CD4-positive, alpha-beta memory T cell (primary cell): ENCODE measurements at regions not wholly inside any gene's neighbourhood (a gene's known extent, or its start where the extent isn't known, plus 50 kb on each side); places are given as distances from the start of the nearest gene placed in this dataset.

Experiments
- CTCF ChIA-PET: fragments of 350-600 bp; sonication (Branson Sonifier 250); formaldehyde crosslinking; loops from one replicate; lab custom pipeline; 2021; ENCODE audit warnings: inconsistent platforms; ENCODE audit not compliant: partially characterized antibody; lab: Charles Lee
- POLR2A ChIA-PET: fragments of 350-600 bp; sonication (Branson Sonifier 250); formaldehyde crosslinking; loops from one replicate; lab custom pipeline; 2021; ENCODE audit not compliant: partially characterized antibody; lab: Charles Lee
- DNase-seq, 5 donors: peaks; one replicate each; pipeline versions ENCODE4 v3.0.0 to v3.0.0-alpha.2; 2020 to 2022; ENCODE audit warnings: mixed read lengths in 1 of 5
- H3K27ac ChIP-seq: one replicate; pipeline ENCODE4 v1.7.0; 2013; ENCODE audit warnings: low read depth, low read length
- H3K27me3 ChIP-seq: 2 replicates; pipeline ENCODE4 v1.7.0; 2013; ENCODE audit warnings: mild to moderate bottlenecking, low read length, moderate library complexity; ENCODE audit not compliant: insufficient read depth
- H3K36me3 ChIP-seq: 2 replicates; pipeline ENCODE4 v1.7.0; 2013; ENCODE audit warnings: mild to moderate bottlenecking, low read length, moderate library complexity; ENCODE audit not compliant: insufficient read depth
- H3K4me1 ChIP-seq: 2 replicates; pipeline ENCODE4 v1.7.0; 2013; ENCODE audit warnings: mild to moderate bottlenecking, low read length, moderate library complexity; ENCODE audit not compliant: insufficient read depth
- H3K4me3 ChIP-seq, 2 donors: one replicate each; pipeline ENCODE4 v1.7.0; 2013; ENCODE audit warnings: low read length in 2 of 2, mild to moderate bottlenecking in 1 of 2
- H3K9me3 ChIP-seq, 2 donors: one replicate each; pipeline ENCODE4 v1.7.0; 2013; ENCODE audit warnings: low read length in 2 of 2, control low read depth in 1 of 2; ENCODE audit not compliant: control insufficient read depth in 1 of 2
- H3K27ac Mint-ChIP-seq, 7 donors: one replicate each; pipeline ENCODE4 v1.8.0; 2020 to 2021; ENCODE audit warnings: mixed read lengths in 7 of 7, mild to moderate bottlenecking in 6 of 7, inconsistent platforms in 3 of 7, moderate library complexity in 3 of 7
- H3K27me3 Mint-ChIP-seq, 2 donors: one replicate each; pipeline ENCODE4 v1.8.0; 2020 to 2021; ENCODE audit warnings: mixed read lengths in 2 of 2
- H3K36me3 Mint-ChIP-seq, 2 donors: one replicate each; pipeline ENCODE4 v1.8.0; 2020 to 2021; ENCODE audit warnings: mixed read lengths in 2 of 2, inconsistent platforms in 1 of 2, mild to moderate bottlenecking in 1 of 2
- H3K4me1 Mint-ChIP-seq, 4 donors: one replicate each; pipeline ENCODE4 v1.8.0; 2020 to 2021; ENCODE audit warnings: mixed read lengths in 4 of 4, mild to moderate bottlenecking in 1 of 4
- H3K4me3 Mint-ChIP-seq, 8 donors: one replicate each; pipeline ENCODE4 v1.8.0; 2020 to 2021; ENCODE audit warnings: mixed read lengths in 8 of 8, mild to moderate bottlenecking in 7 of 8, moderate library complexity in 6 of 8, inconsistent platforms in 3 of 8
- H3K9me3 Mint-ChIP-seq, 8 donors: one replicate each; pipeline ENCODE4 v1.8.0; 2020 to 2021; ENCODE audit warnings: mixed read lengths in 8 of 8, mild to moderate bottlenecking in 5 of 8, inconsistent platforms in 3 of 8, moderate library complexity in 1 of 8
- intact Hi-C: fragments of 100-400 bp; cut with micrococcal nuclease; formaldehyde crosslinking; loops from one replicate; pipeline ENCODE4 v1.15.1; 2023

DNA sequence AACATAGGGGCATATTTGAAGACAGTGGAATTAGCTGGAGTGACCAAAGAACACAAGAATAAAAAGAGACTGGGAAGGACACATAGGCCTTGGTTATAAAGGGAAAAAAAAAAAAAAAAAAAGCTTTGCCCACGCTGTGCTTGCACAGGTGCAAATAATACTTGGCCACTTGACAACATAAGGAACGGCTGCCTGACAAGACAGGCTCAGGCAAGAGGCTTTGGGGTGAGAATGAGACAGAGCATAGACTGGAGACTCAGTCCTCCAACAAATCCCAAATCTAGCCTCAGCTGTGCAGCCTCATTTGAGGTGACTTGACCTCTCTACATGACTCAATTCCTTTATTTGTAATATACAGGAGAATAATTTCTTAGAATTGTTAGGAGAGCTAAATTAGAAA is 332.8 kb upstream of the DYNLRB2 start:
- Histone ChIP-seq H3K36me3 (no peaks in the 10 kb centered on the region), H3K9me3 (no peaks in the 10 kb centered on the region), H3K27me3 (no peaks in the 10 kb centered on the region), H3K4me3 (no peak overlapping the region), H3K27ac (no peak overlapping the region), H3K4me1 (no peaks in the 10 kb centered on the region)
- H3K36me3 Mint-ChIP-seq = no peaks in the 10 kb centered on the region
- intact Hi-C loops = no loop called here
- POLR2A ChIA-PET = no interaction called here
- peaks cover 5 to 12% of the 10 kb centered on the region in 2 donors for H3K27me3 Mint-ChIP-seq
- no peak for DNase-seq
- peaks cover 0 to 6% (median 1%) of the 10 kb centered on the region in 8 donors for H3K9me3 Mint-ChIP-seq
- no peaks in the 10 kb centered on the region for H3K4me1 Mint-ChIP-seq
- H3K4me3 Mint-ChIP-seq = no peak overlapping the region
- H3K27ac Mint-ChIP-seq = no peak overlapping the region
- CTCF ChIA-PET = no interaction called here

DNA sequence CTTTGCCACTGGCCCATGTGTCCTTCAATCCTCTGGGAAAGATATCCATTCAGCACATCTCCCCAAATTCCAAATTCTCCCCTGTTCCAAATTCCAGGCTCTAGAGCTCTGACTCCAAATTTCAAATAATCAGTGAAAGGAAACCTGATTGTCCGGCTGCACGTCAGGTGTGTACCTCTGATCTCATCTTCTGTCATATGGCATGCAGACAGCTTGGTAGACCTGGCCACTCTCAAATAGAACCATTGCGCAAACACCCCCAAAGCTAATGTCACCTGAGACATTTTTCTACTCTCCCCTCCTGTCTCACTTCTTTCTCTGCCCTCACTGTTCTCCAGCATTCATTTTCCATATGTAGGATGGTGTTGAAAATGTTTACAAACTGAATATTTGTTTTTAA is 337.0 kb upstream of the DYNLRB2 start:
- no peak overlapping the region for H3K4me3 ChIP-seq
- no peaks in the 10 kb centered on the region for H3K36me3 ChIP-seq
- intact Hi-C loops = no loop called here
- ChIA-PET POLR2A (no interaction called here), CTCF (no interaction called here)
- Mint-ChIP-seq H3K9me3 (peaks cover 0 to 3% (median 0%) of the 10 kb centered on the region in 8 donors), H3K36me3 (no peaks in the 10 kb centered on the region), H3K4me1 (no peaks in the 10 kb centered on the region), H3K27ac (no peak overlapping the region), H3K4me3 (no peak overlapping the region), H3K27me3 (peaks cover 3 to 16% of the 10 kb centered on the region in 2 donors)
- H3K27me3 ChIP-seq = no peaks in the 10 kb centered on the region
- H3K27ac ChIP-seq = no peak overlapping the region
- no peaks in the 10 kb centered on the region for H3K4me1 ChIP-seq
- H3K9me3 ChIP-seq = no peaks in the 10 kb centered on the region
- DNase-seq = no peak

DNA sequence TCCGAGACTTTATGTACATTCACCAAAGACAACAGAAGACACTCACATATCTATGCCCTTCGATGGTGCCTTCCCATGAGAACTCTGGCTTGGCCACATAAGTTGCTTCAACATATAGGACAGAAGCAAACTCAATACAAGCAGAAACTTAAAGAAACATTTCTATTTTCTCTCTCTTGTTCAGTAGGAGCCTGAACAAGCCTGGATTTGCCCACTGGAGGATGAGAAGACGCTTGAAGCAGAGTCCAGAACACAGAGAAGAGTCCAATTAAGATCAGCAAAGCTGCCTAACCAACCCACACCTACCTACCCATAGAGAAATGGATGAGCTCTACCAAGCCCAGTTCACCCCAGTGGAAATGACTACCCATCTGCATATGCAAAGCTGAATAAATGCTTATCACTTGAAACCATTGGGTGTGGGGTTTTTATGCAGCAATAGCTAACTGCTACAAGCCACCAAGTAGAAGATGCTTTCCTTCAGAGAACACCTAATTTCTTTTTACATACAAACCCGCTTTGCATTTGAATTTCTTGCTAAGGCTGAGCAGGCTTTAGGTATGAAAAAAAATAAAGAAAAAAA is 337.9 kb upstream of the DYNLRB2 start:
- ChIA-PET CTCF (no interaction called here), POLR2A (no interaction called here)
- Histone ChIP-seq H3K4me3 (no peak overlapping the region), H3K27ac (no peak overlapping the region), H3K27me3 (no peaks in the 10 kb centered on the region), H3K9me3 (no peaks in the 10 kb centered on the region), H3K4me1 (no peaks in the 10 kb centered on the region), H3K36me3 (no peaks in the 10 kb centered on the region)
- no peaks in the 10 kb centered on the region for H3K4me1 Mint-ChIP-seq
- H3K27ac Mint-ChIP-seq = no peak overlapping the region
- no peak for DNase-seq
- H3K36me3 Mint-ChIP-seq = no peaks in the 10 kb centered on the region
- no peak overlapping the region for H3K4me3 Mint-ChIP-seq
- H3K27me3 Mint-ChIP-seq = peaks cover 3 to 13% of the 10 kb centered on the region in 2 donors
- intact Hi-C loops = no loop called here
- peaks cover 0 to 3% (median 0%) of the 10 kb centered on the region in 8 donors for H3K9me3 Mint-ChIP-seq

DNA sequence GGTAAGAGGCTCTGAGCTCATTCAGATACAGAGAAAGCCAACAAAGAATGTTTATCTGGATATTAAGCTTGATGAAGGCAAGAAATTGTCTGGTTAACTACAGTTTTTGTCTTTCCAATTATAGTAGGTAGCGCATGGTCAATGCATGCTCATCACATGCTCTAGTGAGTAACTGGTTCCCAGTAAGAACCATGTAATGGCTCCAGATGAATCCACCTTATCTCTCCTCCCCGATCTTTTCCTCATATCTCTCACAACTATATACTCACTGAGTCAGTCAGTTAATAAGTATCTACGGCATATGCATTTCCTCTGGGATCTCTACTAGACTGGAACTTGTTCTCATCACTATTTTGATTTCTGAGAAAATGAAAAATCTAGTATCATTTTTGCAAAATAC is 340.7 kb upstream of the DYNLRB2 start:
- intact Hi-C loops = no loop called here
- Histone ChIP-seq H3K27me3 (no peaks in the 10 kb centered on the region), H3K4me1 (no peaks in the 10 kb centered on the region), H3K27ac (no peak overlapping the region), H3K4me3 (no peak overlapping the region), H3K9me3 (no peaks in the 10 kb centered on the region), H3K36me3 (no peaks in the 10 kb centered on the region)
- CTCF ChIA-PET = no interaction called here
- no peak overlapping the region for H3K27ac Mint-ChIP-seq
- no peaks in the 10 kb centered on the region for H3K4me1 Mint-ChIP-seq
- H3K36me3 Mint-ChIP-seq = no peaks in the 10 kb centered on the region
- no peak for DNase-seq
- POLR2A ChIA-PET = no interaction called here
- peaks cover 0 to 3% (median 0%) of the 10 kb centered on the region in 8 donors for H3K9me3 Mint-ChIP-seq
- H3K4me3 Mint-ChIP-seq = no peak overlapping the region
- H3K27me3 Mint-ChIP-seq = peaks cover 6 to 10% of the 10 kb centered on the region in 2 donors

DNA sequence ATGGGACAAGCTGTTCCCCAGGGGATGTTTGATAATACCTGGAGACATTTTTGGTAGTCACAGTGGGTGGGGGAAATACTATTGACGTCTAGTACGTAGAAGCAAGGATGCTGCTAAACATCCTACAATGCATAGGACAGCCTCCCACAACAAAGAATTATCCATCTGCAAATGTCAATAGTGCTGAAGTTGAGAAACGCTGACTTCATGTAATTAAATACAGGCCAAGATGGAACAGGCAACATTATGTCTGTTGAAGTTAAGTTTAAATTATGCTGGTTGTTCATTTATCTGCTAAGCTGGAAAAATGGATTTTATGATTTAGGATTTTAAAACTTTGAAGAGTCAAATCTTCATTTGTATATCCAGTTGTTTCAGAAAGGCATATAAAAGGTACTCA is 341.2 kb upstream of the DYNLRB2 start:
- peaks cover 0 to 2% (median 0%) of the 10 kb centered on the region in 8 donors for H3K9me3 Mint-ChIP-seq
- H3K4me3 Mint-ChIP-seq = no peak overlapping the region
- ChIA-PET POLR2A (no interaction called here), CTCF (no interaction called here)
- intact Hi-C loops = no loop called here
- H3K27me3 Mint-ChIP-seq = peaks cover 6 to 10% of the 10 kb centered on the region in 2 donors
- Histone ChIP-seq H3K27me3 (no peaks in the 10 kb centered on the region), H3K9me3 (no peaks in the 10 kb centered on the region), H3K4me3 (no peak overlapping the region), H3K36me3 (no peaks in the 10 kb centered on the region), H3K4me1 (no peaks in the 10 kb centered on the region), H3K27ac (no peak overlapping the region)
- no peaks in the 10 kb centered on the region for H3K4me1 Mint-ChIP-seq
- DNase-seq = no peak
- H3K27ac Mint-ChIP-seq = no peak overlapping the region
- H3K36me3 Mint-ChIP-seq = no peaks in the 10 kb centered on the region

DNA sequence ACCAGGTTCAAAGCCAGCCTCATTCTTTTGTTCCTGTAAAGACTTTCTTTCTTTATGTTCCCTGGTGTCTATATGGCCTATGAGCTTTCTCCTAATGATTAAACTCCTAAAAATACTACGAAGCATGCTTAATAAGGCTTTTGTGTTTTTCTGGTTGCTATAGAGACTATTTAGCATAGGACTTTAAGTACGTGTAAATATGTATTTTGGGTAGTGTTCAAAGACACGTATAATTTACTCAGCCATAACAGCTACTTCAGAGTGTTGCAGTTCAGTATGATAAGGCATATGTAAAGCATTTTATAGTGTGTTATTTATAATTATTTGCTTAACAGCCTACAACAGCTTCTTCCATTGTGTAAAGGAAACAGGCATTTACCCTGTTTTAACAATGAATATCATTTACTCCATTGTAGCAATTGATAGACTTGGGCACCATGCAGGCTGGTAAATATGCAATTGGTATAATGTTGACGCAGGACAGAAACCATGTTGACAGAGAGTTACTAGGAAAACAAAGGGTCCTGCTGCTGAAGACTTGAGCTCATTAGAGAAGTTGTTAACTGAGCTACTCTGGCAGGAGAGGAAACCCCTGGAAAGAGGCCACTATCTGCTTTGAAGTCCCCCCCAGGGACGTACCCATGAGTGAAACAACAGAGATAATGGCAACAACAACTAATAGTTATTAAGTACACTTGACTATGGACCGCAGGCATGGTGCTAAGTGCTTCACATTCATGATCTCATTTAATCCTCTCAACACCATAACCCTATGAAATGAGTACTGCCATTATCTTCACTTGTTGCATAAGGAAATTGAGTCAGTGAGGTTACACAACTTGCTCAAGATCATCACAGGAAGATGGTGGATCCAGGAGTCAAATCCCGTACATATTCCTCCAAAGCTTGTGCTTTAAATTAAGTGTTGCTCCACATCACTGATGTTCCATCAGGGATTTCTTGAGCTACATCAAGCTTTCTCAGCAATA is 342.2 kb upstream of the DYNLRB2 start:
- ChIA-PET CTCF (no interaction called here), POLR2A (no interaction called here)
- H3K27ac ChIP-seq = no peak overlapping the region
- Mint-ChIP-seq H3K27me3 (peaks cover 7 to 10% of the 10 kb centered on the region in 2 donors), H3K36me3 (no peaks in the 10 kb centered on the region), H3K27ac (no peak overlapping the region), H3K4me3 (no peak overlapping the region), H3K9me3 (no peaks in the 10 kb centered on the region), H3K4me1 (no peaks in the 10 kb centered on the region)
- no peaks in the 10 kb centered on the region for H3K9me3 ChIP-seq
- intact Hi-C loops = no loop called here
- no peaks in the 10 kb centered on the region for H3K36me3 ChIP-seq
- no peak for DNase-seq
- H3K4me3 ChIP-seq = no peak overlapping the region
- H3K4me1 ChIP-seq = no peaks in the 10 kb centered on the region
- H3K27me3 ChIP-seq = no peaks in the 10 kb centered on the region

DNA sequence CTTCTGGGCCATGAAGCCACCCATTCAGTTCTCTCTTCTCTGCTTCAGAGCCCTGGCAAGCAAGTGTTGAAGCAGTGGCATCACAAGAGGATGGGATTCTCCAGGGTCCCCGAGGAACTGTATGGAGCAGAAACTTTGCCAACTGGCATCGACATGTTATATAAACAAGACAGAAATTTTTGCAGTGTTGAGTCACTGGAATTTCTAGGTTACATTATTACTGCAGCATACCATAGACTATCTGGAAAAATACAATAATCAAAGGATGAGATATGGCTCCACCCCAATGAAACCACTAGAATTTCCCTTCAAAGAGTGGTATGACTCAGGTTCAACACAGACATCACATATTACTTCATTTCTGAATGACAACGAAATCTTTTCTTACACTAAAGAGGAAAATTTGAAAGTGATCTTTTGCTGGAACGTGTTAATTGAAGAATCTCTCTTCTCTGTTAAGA is 343.0 kb upstream of the DYNLRB2 start:
- H3K9me3 Mint-ChIP-seq = no peaks in the 10 kb centered on the region
- ChIA-PET CTCF (no interaction called here), POLR2A (no interaction called here)
- intact Hi-C loops = no loop called here
- H3K27me3 Mint-ChIP-seq = peaks cover 12% of the 10 kb centered on the region in 2 donors
- Histone ChIP-seq H3K4me1 (no peaks in the 10 kb centered on the region), H3K27me3 (no peaks in the 10 kb centered on the region), H3K4me3 (no peak overlapping the region), H3K36me3 (no peaks in the 10 kb centered on the region), H3K9me3 (no peaks in the 10 kb centered on the region), H3K27ac (no peak overlapping the region)
- no peaks in the 10 kb centered on the region for H3K4me1 Mint-ChIP-seq
- H3K36me3 Mint-ChIP-seq = no peaks in the 10 kb centered on the region
- H3K4me3 Mint-ChIP-seq = no peak overlapping the region
- DNase-seq = no peak
- H3K27ac Mint-ChIP-seq = no peak overlapping the region
